ENCODE measurements at regions not wholly inside any gene's neighbourhood (a gene's known extent, or its start where the extent isn't known, plus 50 kb on each side); places are given as distances from the start of the nearest gene placed in this dataset.

- H3K4me1 ChIP-seq (ENCODE audit: insufficient read depth, low read length): no peaks in the 10 kb centered on the region
- no peak overlapping the region for H3K4me2 ChIP-seq (ENCODE audit: insufficient read depth, low read length)
- no peak for TF ChIP-seq CTCF (IDR thresholded peaks at IDR 0.05; ENCODE audit: extremely low read depth, low read depth, low read length)
- H3K27ac ChIP-seq (ENCODE audit: low read depth, low read length): no peak overlapping the region
- H3K4me3 ChIP-seq (ENCODE audit: insufficient read depth, low read length): no peak overlapping the region
- H2AFZ ChIP-seq (ENCODE audit: low read length): no peak overlapping the region
- no peak for DNase-seq (ENCODE audit: insufficient read length, low spot score, missing footprints)
- H4K20me1 ChIP-seq (ENCODE audit: insufficient read depth, low read length): no peaks in the 10 kb centered on the region
- no peaks in the 10 kb centered on the region for H3K79me2 ChIP-seq (ENCODE audit: insufficient read depth, low read length)
- H3K9me3 ChIP-seq (ENCODE audit: low read depth, low read length): no peaks in the 10 kb centered on the region
- H3K36me3 ChIP-seq (ENCODE audit: insufficient read depth, low read length): no peaks in the 10 kb centered on the region
- peaks cover 3% of the 10 kb centered on the region for H3K27me3 ChIP-seq (ENCODE audit: insufficient read depth, low read length)
These were observed 135.2 kb upstream of the TAB2 start for GRCh38 chr6:149182262-149182661.

- no peaks in the 10 kb centered on the region for H3K9me3 ChIP-seq (ENCODE audit: low read depth, low read length)
- no peak overlapping the region for H2AFZ ChIP-seq (ENCODE audit: low read length)
- no peak for DNase-seq (ENCODE audit: insufficient read length, low spot score, missing footprints)
- no peaks in the 10 kb centered on the region for H3K36me3 ChIP-seq (ENCODE audit: insufficient read depth, low read length)
- no peak overlapping the region for H3K4me3 ChIP-seq (ENCODE audit: insufficient read depth, low read length)
- no peak overlapping the region for H3K4me2 ChIP-seq (ENCODE audit: insufficient read depth, low read length)
- H4K20me1 ChIP-seq (ENCODE audit: insufficient read depth, low read length): no peaks in the 10 kb centered on the region
- TF ChIP-seq CTCF (IDR thresholded peaks at IDR 0.05; ENCODE audit: extremely low read depth, low read depth, low read length): no peak
- H3K4me1 ChIP-seq (ENCODE audit: insufficient read depth, low read length): no peaks in the 10 kb centered on the region
- no peaks in the 10 kb centered on the region for H3K79me2 ChIP-seq (ENCODE audit: insufficient read depth, low read length)
- no peak overlapping the region for H3K27ac ChIP-seq (ENCODE audit: low read depth, low read length)
- peaks cover 8% of the 10 kb centered on the region for H3K27me3 ChIP-seq (ENCODE audit: insufficient read depth, low read length)
These were observed 133.0 kb upstream of the TAB2 start for GRCh38 chr6:149184523-149184922.

GRCh38 chr6:149185799-149186357 is 131.6 kb upstream of the TAB2 start:
- no peak for TF ChIP-seq CTCF (IDR thresholded peaks at IDR 0.05; ENCODE audit: extremely low read depth, low read depth, low read length)
- H4K20me1 ChIP-seq (ENCODE audit: insufficient read depth, low read length): no peaks in the 10 kb centered on the region
- no peak overlapping the region for H2AFZ ChIP-seq (ENCODE audit: low read length)
- H3K27me3 ChIP-seq (ENCODE audit: insufficient read depth, low read length): peaks cover 8% of the 10 kb centered on the region
- no peak for DNase-seq (ENCODE audit: insufficient read length, low spot score, missing footprints)
- H3K4me2 ChIP-seq (ENCODE audit: insufficient read depth, low read length): no peak overlapping the region
- no peak overlapping the region for H3K4me3 ChIP-seq (ENCODE audit: insufficient read depth, low read length)
- no peaks in the 10 kb centered on the region for H3K79me2 ChIP-seq (ENCODE audit: insufficient read depth, low read length)
- H3K27ac ChIP-seq (ENCODE audit: low read depth, low read length): no peak overlapping the region
- no peaks in the 10 kb centered on the region for H3K9me3 ChIP-seq (ENCODE audit: low read depth, low read length)
- no peaks in the 10 kb centered on the region for H3K4me1 ChIP-seq (ENCODE audit: insufficient read depth, low read length)
- H3K36me3 ChIP-seq (ENCODE audit: insufficient read depth, low read length): no peaks in the 10 kb centered on the region

- Histone ChIP-seq H3K4me1 (ENCODE audit: insufficient read depth, low read length) (no peaks in the 10 kb centered on the region), H3K27me3 (ENCODE audit: insufficient read depth, low read length) (peaks cover 11% of the 10 kb centered on the region), H4K20me1 (ENCODE audit: insufficient read depth, low read length) (no peaks in the 10 kb centered on the region), H3K27ac (ENCODE audit: low read depth, low read length) (no peak overlapping the region), H3K9me3 (ENCODE audit: low read depth, low read length) (no peaks in the 10 kb centered on the region), H3K36me3 (ENCODE audit: insufficient read depth, low read length) (no peaks in the 10 kb centered on the region), H2AFZ (ENCODE audit: low read length) (no peak overlapping the region), H3K4me2 (ENCODE audit: insufficient read depth, low read length) (no peak overlapping the region), H3K4me3 (ENCODE audit: insufficient read depth, low read length) (no peak overlapping the region), H3K79me2 (ENCODE audit: insufficient read depth, low read length) (no peaks in the 10 kb centered on the region)
- DNase-seq (ENCODE audit: insufficient read length, low spot score, missing footprints): no peak
- no peak for TF ChIP-seq CTCF (IDR thresholded peaks at IDR 0.05; ENCODE audit: extremely low read depth, low read depth, low read length)
These were observed 130.6 kb upstream of the TAB2 start for GRCh38 chr6:149186873-149187272.

Data from osteoblast (primary cell).